Thoracic aorta (tissue), 2 donors: ENCODE measurements at regions not wholly inside any gene's neighbourhood (a gene's known extent, or its start where the extent isn't known, plus 50 kb on each side); places are given as distances from the start of the nearest gene placed in this dataset.

Source experiments
- ATAC-seq: fragments of 150-250 bp; one replicate; pipeline ENCODE4 v1.8.0; 2017; ENCODE audit warnings: low read depth; ENCODE audit not compliant: insufficient number of reproducible peaks, low FRiP score
- DNase-seq: peaks from one replicate; pipeline ENCODE4 v3.0.0-alpha.2; 2020; ENCODE audit warnings: low spot score
- H3K27ac ChIP-seq, 2 donors: fragments of 200-600 bp; sonication (generic); 1 replicate in 1 of 2; 2 replicates in 1 of 2; pipeline ENCODE4 v1.5.1; 2016; ENCODE audit warnings: mild to moderate bottlenecking in 2 of 2, moderate library complexity in 2 of 2
- H3K27me3 ChIP-seq: fragments of 200-600 bp; sonication (generic); replicated peaks from 2 replicates; pipeline ENCODE4 v1.6.0; 2016; ENCODE audit warnings: mild to moderate bottlenecking; ENCODE audit not compliant: insufficient read depth
- H3K36me3 ChIP-seq: fragments of 200-600 bp; sonication (generic); one replicate; pipeline ENCODE4 v1.5.1; 2016
- H3K4me1 ChIP-seq, 2 donors: fragments of 200-600 bp; sonication (generic); 1 replicate in 1 of 2; 2 replicates in 1 of 2; pipeline versions ENCODE4 v1.5.1 to v1.6.0; 2016; ENCODE audit warnings: low read depth in 2 of 2, mild to moderate bottlenecking in 1 of 2; ENCODE audit not compliant: control insufficient read depth in 1 of 2
- H3K4me3 ChIP-seq: fragments of 200-600 bp; sonication (generic); 2 replicates; pipeline ENCODE4 v1.5.1; 2016; ENCODE audit warnings: mild to moderate bottlenecking
- H3K9me3 ChIP-seq: fragments of 200-600 bp; sonication (generic); 2 replicates; pipeline ENCODE4 v1.5.1; 2016
- CTCF ChIP-seq: fragments of 200-600 bp; sonication (generic); IDR thresholded peaks from one replicate; pipeline ENCODE4 v1.5.1; 2019; ENCODE audit warnings: antibody characterized with exemption

- no peak for DNase-seq
- no peaks in the 10 kb centered on the region for H3K4me1 ChIP-seq
- no peak for TF ChIP-seq CTCF
- H3K27ac ChIP-seq = no peak overlapping the region
- no peak overlapping the region for H3K4me3 ChIP-seq
- H3K27me3 ChIP-seq = no peaks in the 10 kb centered on the region
- ATAC-seq = no peak
- no peaks in the 10 kb centered on the region for H3K36me3 ChIP-seq
- no peaks in the 10 kb centered on the region for H3K9me3 ChIP-seq
Observed at GRCh38 chr4:177116161-177116560, 193.5 kb upstream of the NEIL3 start.

- ATAC-seq = no peak
- no peaks in the 10 kb centered on the region for H3K9me3 ChIP-seq
- H3K36me3 ChIP-seq = no peaks in the 10 kb centered on the region
- no peak overlapping the region for H3K27ac ChIP-seq
- H3K4me3 ChIP-seq = no peak overlapping the region
- DNase-seq = no peak
- no peak for TF ChIP-seq CTCF
- no peaks in the 10 kb centered on the region for H3K27me3 ChIP-seq
- H3K4me1 ChIP-seq = no peaks in the 10 kb centered on the region
Observed at GRCh38 chr4:177117256-177117655, 192.4 kb upstream of the NEIL3 start.

GRCh38 chr4:177118596-177118995 lies 191.1 kb upstream of the NEIL3 start:
- Histone ChIP-seq H3K4me3 (no peak overlapping the region), H3K27me3 (no peaks in the 10 kb centered on the region), H3K27ac (no peak overlapping the region), H3K4me1 (no peaks in the 10 kb centered on the region), H3K9me3 (no peaks in the 10 kb centered on the region), H3K36me3 (no peaks in the 10 kb centered on the region)
- ATAC-seq (no peak), DNase-seq (no peak)
- TF ChIP-seq CTCF = no peak

- Histone ChIP-seq H3K36me3 (no peaks in the 10 kb centered on the region), H3K27me3 (no peaks in the 10 kb centered on the region), H3K4me3 (no peak overlapping the region), H3K4me1 (no peaks in the 10 kb centered on the region), H3K9me3 (no peaks in the 10 kb centered on the region), H3K27ac (no peak overlapping the region)
- DNase-seq (no peak), ATAC-seq (no peak)
- TF ChIP-seq CTCF = no peak
Observed at GRCh38 chr4:177119021-177119471, 190.6 kb upstream of the NEIL3 start.

- TF ChIP-seq CTCF = no peak
- Histone ChIP-seq H3K27me3 (no peaks in the 10 kb centered on the region), H3K27ac (no peak overlapping the region), H3K4me1 (no peaks in the 10 kb centered on the region), H3K36me3 (no peaks in the 10 kb centered on the region), H3K4me3 (no peak overlapping the region), H3K9me3 (no peaks in the 10 kb centered on the region)
- DNase-seq (no peak), ATAC-seq (no peak)
Observed at GRCh38 chr4:177119691-177120090, 190.0 kb upstream of the NEIL3 start.
